ENCODE measurements at regions not wholly inside any gene's neighbourhood (a gene's known extent, or its start where the extent isn't known, plus 50 kb on each side); places are given as distances from the start of the nearest gene placed in this dataset.

- H3K79me1 ChIP-seq (ENCODE audit: insufficient read depth, low read depth, low read length, poor library complexity, severe bottlenecking), result no peaks in the 10 kb centered on the region
- no peak overlapping the region for H3K23ac ChIP-seq (ENCODE audit: insufficient read length, low read depth, low read length)
- peaks cover 5% of the 10 kb centered on the region for H3K27me3 Mint-ChIP-seq (ENCODE audit: low read depth)
These were observed 65.3 kb upstream of the TMEM97 start for GRCh38 chr17:28253663-28254062.

More at GRCh38 chr17:28253663-28254062, 65.3 kb upstream of the TMEM97 start:
- H3T11ph ChIP-seq (ENCODE audit: low read length), result no peak overlapping the region
- no peak overlapping the region for H3K14ac ChIP-seq (ENCODE audit: insufficient read depth, low read length)
- no peak overlapping the region for H4K5ac ChIP-seq (ENCODE audit: insufficient read length, low read depth, low read length)
- H2AFZ ChIP-seq (ENCODE audit: low read length), result no peak overlapping the region
- H3K4me2 ChIP-seq (ENCODE audit: insufficient read depth, insufficient read length, low read length), result no peak overlapping the region
- no peaks in the 10 kb centered on the region; the same call in 1 of the 2 replicates for H3K27me3 ChIP-seq (ENCODE audit: insufficient read depth, low read length)
- no peaks in the 10 kb centered on the region for H3K9me3 ChIP-seq (ENCODE audit: control insufficient read depth, low read depth, low read length)
- H3K27ac ChIP-seq (ENCODE audit: insufficient read length, low read depth, low read length), result no peak overlapping the region
- H4K20me1 ChIP-seq (ENCODE audit: control insufficient read depth, insufficient read depth, insufficient read length), result no peaks in the 10 kb centered on the region
- no peak overlapping the region for H3K56ac ChIP-seq (ENCODE audit: insufficient read length, low read depth, low read length)
- no CpG with 5 or more reads among the region's 6 CpGs for WGBS (ENCODE audit: extremely low coverage, insufficient read length, low lambda C conversion rate)
- no peak overlapping the region for H3K9ac ChIP-seq (ENCODE audit: extremely low read depth, insufficient read length, low read length)
- no peaks in the 10 kb centered on the region for H3K79me2 ChIP-seq (ENCODE audit: insufficient read depth, low read length)
- no peak overlapping the region for H2BK5ac ChIP-seq (ENCODE audit: insufficient read length, low read length)
- H2BK120ac ChIP-seq (ENCODE audit: low read depth, low read length, poor library complexity, severe bottlenecking), result no peak overlapping the region
- H2BK12ac ChIP-seq (ENCODE audit: insufficient read length, low read depth, low read length), result no peak overlapping the region
- H3K4me3 Mint-ChIP-seq, result no peak overlapping the region
- TF ChIP-seq CTCF (conservative IDR thresholded peaks at IDR 0.05), result no peak
- no peak overlapping the region for H2BK15ac ChIP-seq (ENCODE audit: low read depth, low read length)
- no peaks in the 10 kb centered on the region; a peak in 1 of 5 replicates for H3K9me3 Mint-ChIP-seq
- no peak overlapping the region for H2BK20ac ChIP-seq (ENCODE audit: low read depth, low read length, poor library complexity, severe bottlenecking)
- no peak for DNase-seq
- H3K4ac ChIP-seq (ENCODE audit: low read depth, low read length), result no peak overlapping the region
- no peak overlapping the region for H4K91ac ChIP-seq (ENCODE audit: insufficient read length, low read depth, low read length)
- H3K23me2 ChIP-seq (ENCODE audit: insufficient read length, low read depth, low read length, poor library complexity, severe bottlenecking), result peaks cover 3% of the 10 kb centered on the region
- H3K4me1 Mint-ChIP-seq, result peaks cover 3 to 5% of the 10 kb centered on the region in 2 experiments; a peak in 3 of 4 replicates
- H3K27ac Mint-ChIP-seq, result no peak overlapping the region
- no peak overlapping the region for H3K18ac ChIP-seq (ENCODE audit: insufficient read length, low read depth, low read length)
- no peak overlapping the region for H4K8ac ChIP-seq (replicated peaks; ENCODE audit: insufficient read length, low read depth, low read length)
- H3K36me3 Mint-ChIP-seq (ENCODE audit: insufficient read depth in 1 of 3, low read depth in 3 of 3), result no peaks in the 10 kb centered on the region
- no peaks in the 10 kb centered on the region for H3K4me1 ChIP-seq (ENCODE audit: insufficient read depth, low read length)
- no peak overlapping the region for H2AK5ac ChIP-seq (ENCODE audit: insufficient read length, low read length)

Measured in H9 (cell line).